ENCODE measurements at regions not wholly inside any gene's neighbourhood (a gene's known extent, or its start where the extent isn't known, plus 50 kb on each side); places are given as distances from the start of the nearest gene placed in this dataset.
A peak's percentile ranks its signal among the peaks of the same experiment; 100 is the strongest.

DNA sequence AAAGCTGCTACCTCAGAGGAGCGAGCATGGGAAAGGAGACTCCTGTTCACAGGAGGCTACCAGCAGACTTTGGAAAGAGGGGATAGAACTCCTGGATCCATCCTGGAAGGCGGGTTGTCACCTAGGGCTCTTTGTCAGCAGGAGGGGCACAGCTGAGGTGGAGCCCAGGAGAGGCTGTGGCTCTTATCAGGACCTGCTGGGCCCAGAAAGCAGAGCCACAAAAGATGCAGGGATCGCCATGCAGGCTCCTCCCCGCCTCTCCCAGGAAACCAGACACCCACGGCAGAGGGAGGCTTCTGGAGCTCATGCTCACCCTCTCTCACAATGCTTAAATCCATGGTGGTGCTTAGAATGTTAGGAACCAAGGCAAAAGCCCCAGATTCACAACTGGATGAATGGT is 994.2 kb downstream of the UQCRFS1 start (continued):
- no peak for TF ChIP-seq MTA3 (IDR thresholded peaks at IDR 0.05; ENCODE audit: borderline replicate concordance, low read length)

DNA sequence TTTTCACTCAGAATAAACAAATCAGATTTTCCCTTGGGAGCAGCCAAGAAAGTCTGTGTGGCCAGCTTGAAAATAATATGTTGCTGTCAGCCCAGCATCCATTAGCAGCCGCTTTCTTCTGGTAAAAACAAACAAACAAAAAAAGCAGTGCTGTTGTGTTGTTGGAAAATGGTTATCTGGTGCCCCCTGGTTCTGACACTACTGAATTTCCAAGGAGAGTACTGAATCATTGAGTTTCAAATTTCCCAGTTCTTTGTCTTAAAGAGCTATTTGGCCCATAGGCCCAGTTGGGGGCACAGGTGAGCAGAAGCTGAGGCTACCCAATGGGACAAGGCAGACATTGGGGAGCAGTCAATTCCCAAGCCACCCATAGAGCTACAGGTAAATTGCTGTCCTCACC is 995.9 kb downstream of the UQCRFS1 start:
- 0% methylated on average over 1 of the region's 1 CpG for WGBS (ENCODE audit: insufficient coverage, insufficient replicate concordance, low lambda C conversion rate, missing lambda C conversion rate)
- Histone ChIP-seq H4K20me1 (ENCODE audit: control insufficient read depth, insufficient read depth) (no peaks in the 10 kb centered on the region), H3K9me3 (replicated peaks; ENCODE audit: control insufficient read depth, insufficient read depth, low read length) (no peaks in the 10 kb centered on the region; the same call in 2 of the 3 replicates), H3K4me2 (ENCODE audit: control insufficient read depth, insufficient read depth) (no peak overlapping the region), H3K27me3 (replicated peaks in 1 of 2; ENCODE audit: control insufficient read depth in 2 of 2, insufficient read depth in 2 of 2, low read length in 1 of 2) (no peaks in the 10 kb centered on the region), H3K9ac (ENCODE audit: control insufficient read depth, insufficient read depth, low read length) (no peak overlapping the region), H3K79me2 (ENCODE audit: control insufficient read depth, insufficient read depth, low read length) (no peaks in the 10 kb centered on the region), H3K36me3 (ENCODE audit: control insufficient read depth in 2 of 2, insufficient read depth in 2 of 2, low read length in 1 of 2) (no peaks in the 10 kb centered on the region), H3K27ac (ENCODE audit: control insufficient read depth, insufficient read depth) (no peak overlapping the region), H3K4me1 (ENCODE audit: control insufficient read depth, insufficient read depth, low read length) (no peaks in the 10 kb centered on the region), H2AFZ (ENCODE audit: control insufficient read depth, low read depth, low read length) (no peak overlapping the region), H3K4me3 (no peak overlapping the region)
- ChIA-PET RAD21 (ENCODE audit: unreplicated experiment) (interaction anchor here (0.8 to 5.5 kb wide), 9 partner anchors 141 to 251 kb away, joined by 3 to 29 read pairs (median 5); no protein-coding TSS in a partner anchor), CTCF (interaction anchor here (0.7 to 3.9 kb wide), 11 partner anchors 10 to 252 kb away, joined by 3 to 29 read pairs (median 3); no protein-coding TSS in a partner anchor), POLR2A (no interaction called here), SMC1A (ENCODE audit: uncharacterized antibody, unreplicated experiment) (interaction anchor here (0.6 to 4.5 kb wide), 19 partner anchors 10 to 246 kb away, joined by 3 to 32 read pairs (median 4); no protein-coding TSS in a partner anchor)
- DNase-seq (ENCODE audit: low read depth, low spot score) (no peak), ATAC-seq (no peak), FAIRE-seq (no peak)
- in situ Hi-C loops (cut with MboI) (no loop called here), intact Hi-C loops (cut with micrococcal nuclease; ENCODE audit: unreplicated experiment) (no loop called here)
- TF ChIP-seq CREB1 (IDR thresholded peaks at IDR 0.05; ENCODE audit: low read depth), result no peak
- TF ChIP-seq RAD21 (IDR thresholded peaks at IDR 0.05; ENCODE audit: insufficient read depth, low read depth, low read length), result peak; percentile 33
- TF ChIP-seq SMC3 (IDR thresholded peaks at IDR 0.05; ENCODE audit: borderline replicate concordance, low read length), result peak; percentile 12; the same call in 1 of the 2 replicates
- TF ChIP-seq IKZF1 (conservative IDR thresholded peaks at IDR 0.05), result no peak
- no peak for TF ChIP-seq ZNF217 (IDR thresholded peaks at IDR 0.05)
- no TSS peak for BruUV-seq (replicated peaks)
